Astrocyte (in vitro differentiated cells and primary cell): ENCODE measurements at regions not wholly inside any gene's neighbourhood (a gene's known extent, or its start where the extent isn't known, plus 50 kb on each side); places are given as distances from the start of the nearest gene placed in this dataset.

Experiments
- DNase-seq: peaks from one replicate; pipeline ENCODE4 v3.0.0-alpha.2; 2010; ENCODE audit warnings: low read depth
- FAIRE-seq: peaks from 2 replicates; lab custom pipeline; 2011; peaks lifted over from hg19 to GRCh38; lab: Jason Lieb, UNC
- H2AFZ ChIP-seq: 2 replicates; pipeline ENCODE4 v1.6.0; 2012; ENCODE audit warnings: low read depth, low read length, inconsistent platforms
- H3K27ac ChIP-seq: 2 replicates; pipeline ENCODE4 v1.5.1; 2011; ENCODE audit warnings: low read depth, low read length, inconsistent platforms
- H3K27me3 ChIP-seq: 2 replicates; pipeline ENCODE4 v1.6.0; 2011; ENCODE audit warnings: low read length, inconsistent platforms; ENCODE audit not compliant: insufficient read depth
- H3K36me3 ChIP-seq: 2 replicates; pipeline ENCODE4 v1.5.1; 2011; ENCODE audit warnings: low read length, inconsistent platforms; ENCODE audit not compliant: insufficient read depth
- H3K4me1 ChIP-seq: 2 replicates; pipeline ENCODE4 v1.5.1; 2011; ENCODE audit warnings: low read length, inconsistent platforms; ENCODE audit not compliant: insufficient read depth
- H3K4me2 ChIP-seq: 2 replicates; pipeline ENCODE4 v1.6.0; 2012; ENCODE audit warnings: low read length, inconsistent platforms
- H3K4me3 ChIP-seq: 2 replicates; pipeline ENCODE4 v1.5.1; 2011; ENCODE audit warnings: low read depth, mild to moderate bottlenecking, low read length, inconsistent platforms; ENCODE audit not compliant: insufficient read depth
- H3K79me2 ChIP-seq: 2 replicates; pipeline ENCODE4 v1.6.0; 2012; ENCODE audit warnings: mild to moderate bottlenecking, low read length, inconsistent platforms; ENCODE audit not compliant: insufficient read depth
- H3K9ac ChIP-seq: 2 replicates; pipeline ENCODE4 v1.6.0; 2012; ENCODE audit warnings: mild to moderate bottlenecking, low read length, inconsistent platforms
- H3K9me3 ChIP-seq: 2 replicates; pipeline ENCODE4 v1.5.1; 2012; ENCODE audit warnings: low read depth, mild to moderate bottlenecking, low read length, inconsistent platforms; ENCODE audit not compliant: insufficient read depth
- H4K20me1 ChIP-seq: 2 replicates; pipeline ENCODE4 v1.6.0; 2012; ENCODE audit warnings: low read length, inconsistent platforms; ENCODE audit not compliant: insufficient read depth
- H3K27ac Mint-ChIP-seq: one replicate; pipeline ENCODE4 v1.8.0; 2021; ENCODE audit warnings: mild to moderate bottlenecking, mixed read lengths; ENCODE audit not compliant: unreplicated experiment
- H3K27me3 Mint-ChIP-seq: one replicate; pipeline ENCODE4 v1.8.0; 2021; ENCODE audit warnings: low read depth, mixed read lengths; ENCODE audit not compliant: unreplicated experiment
- H3K36me3 Mint-ChIP-seq: one replicate; pipeline ENCODE4 v1.8.0; 2021; ENCODE audit warnings: low read depth, mixed read lengths; ENCODE audit not compliant: unreplicated experiment
- H3K4me1 Mint-ChIP-seq: one replicate; pipeline ENCODE4 v1.8.0; 2021; ENCODE audit warnings: low read depth, mixed read lengths; ENCODE audit not compliant: unreplicated experiment
- H3K4me3 Mint-ChIP-seq: one replicate; pipeline ENCODE4 v1.8.0; 2021; ENCODE audit warnings: mild to moderate bottlenecking, moderate library complexity, mixed read lengths; ENCODE audit not compliant: unreplicated experiment
- H3K9me3 Mint-ChIP-seq: one replicate; pipeline ENCODE4 v1.8.0; 2021; ENCODE audit warnings: mild to moderate bottlenecking, mixed read lengths; ENCODE audit not compliant: unreplicated experiment
- CTCF ChIP-seq: IDR thresholded peaks from 2 replicates; pipeline ENCODE4 v1.5.1; 2011; ENCODE audit warnings: low read depth, mild to moderate bottlenecking, inconsistent platforms, low read length, moderate library complexity; ENCODE audit not compliant: insufficient read depth
- EZH2 ChIP-seq: IDR thresholded peaks from 2 replicates; pipeline ENCODE4 v1.6.1; 2012; ENCODE audit warnings: mild to moderate bottlenecking, low read length, inconsistent platforms; ENCODE audit not compliant: insufficient read depth

- TF ChIP-seq EZH2 = no peak
- no peak for TF ChIP-seq CTCF
- peak; percentile 6 for DNase-seq
- Histone ChIP-seq H3K27me3 (no peaks in the 10 kb centered on the region), H3K36me3 (no peaks in the 10 kb centered on the region), H3K9me3 (no peaks in the 10 kb centered on the region), H3K4me3 (no peak overlapping the region), H3K9ac (no peak overlapping the region), H3K79me2 (no peaks in the 10 kb centered on the region), H2AFZ (no peak overlapping the region), H4K20me1 (no peaks in the 10 kb centered on the region), H3K27ac (no peak overlapping the region), H3K4me2 (no peak overlapping the region), H3K4me1 (no peaks in the 10 kb centered on the region)
- Mint-ChIP-seq H3K36me3 (no peaks in the 10 kb centered on the region), H3K4me1 (peaks cover 7% of the 10 kb centered on the region), H3K27ac (no peak overlapping the region), H3K27me3 (no peaks in the 10 kb centered on the region), H3K4me3 (no peak overlapping the region), H3K9me3 (no peaks in the 10 kb centered on the region)
- no peak for FAIRE-seq
Observed at GRCh38 chr6:66851930-66852329, 1144.9 kb upstream of the EYS start.

- Mint-ChIP-seq H3K4me1 (peaks cover 7% of the 10 kb centered on the region), H3K36me3 (no peaks in the 10 kb centered on the region), H3K4me3 (no peak overlapping the region), H3K27ac (no peak overlapping the region), H3K9me3 (no peaks in the 10 kb centered on the region), H3K27me3 (no peaks in the 10 kb centered on the region)
- Histone ChIP-seq H3K9ac (no peak overlapping the region), H3K4me3 (no peak overlapping the region), H3K79me2 (no peaks in the 10 kb centered on the region), H3K36me3 (no peaks in the 10 kb centered on the region), H3K9me3 (no peaks in the 10 kb centered on the region), H4K20me1 (no peaks in the 10 kb centered on the region), H3K27me3 (no peaks in the 10 kb centered on the region), H3K27ac (no peak overlapping the region), H3K4me2 (no peak overlapping the region), H2AFZ (no peak overlapping the region), H3K4me1 (no peaks in the 10 kb centered on the region)
- TF ChIP-seq EZH2 (no peak), CTCF (no peak)
- DNase-seq = no peak
- FAIRE-seq = no peak
Observed at GRCh38 chr6:66849843-66850242, 1142.8 kb upstream of the EYS start.

GRCh38 chr6:66848244-66848953, 1141.4 kb upstream of the EYS start:
- Histone ChIP-seq H3K4me1 (no peaks in the 10 kb centered on the region), H3K27ac (no peak overlapping the region), H3K79me2 (no peaks in the 10 kb centered on the region), H2AFZ (no peak overlapping the region), H3K4me2 (no peak overlapping the region), H3K9me3 (no peaks in the 10 kb centered on the region), H3K4me3 (no peak overlapping the region), H3K36me3 (no peaks in the 10 kb centered on the region), H4K20me1 (no peaks in the 10 kb centered on the region), H3K9ac (no peak overlapping the region), H3K27me3 (no peaks in the 10 kb centered on the region)
- Mint-ChIP-seq H3K9me3 (no peaks in the 10 kb centered on the region), H3K27me3 (no peaks in the 10 kb centered on the region), H3K27ac (no peak overlapping the region), H3K4me3 (no peak overlapping the region), H3K4me1 (peaks cover 7% of the 10 kb centered on the region), H3K36me3 (no peaks in the 10 kb centered on the region)
- no peak for TF ChIP-seq EZH2
- TF ChIP-seq CTCF = no peak
- FAIRE-seq (no peak), DNase-seq (no peak)
